Stimulated activated CD4-positive, alpha-beta T cell treated with anti-CD3 and anti-CD28 coated beads, Interleukin-2, amount 100 ng/mL, for 48 hours (primary cell): ENCODE measurements at regions not wholly inside any gene's neighbourhood (a gene's known extent, or its start where the extent isn't known, plus 50 kb on each side); places are given as distances from the start of the nearest gene placed in this dataset.

Source experiments
- DNase-seq, 2 donors: peaks; one replicate each; pipeline ENCODE4 v3.0.0-alpha.2; 2020

GRCh38 chr2:41903474-41904135 is 144.2 kb upstream of the PKDCC start:
- DNase-seq, result no peak

- DNase-seq, result no peak
Observed at GRCh38 chr2:41904459-41904858, 143.4 kb upstream of the PKDCC start.

GRCh38 chr2:41905597-41906337 is 142.1 kb upstream of the PKDCC start:
- no peak for DNase-seq

- DNase-seq, result no peak
Observed at GRCh38 chr2:41906338-41906725, 141.5 kb upstream of the PKDCC start.

GRCh38 chr2:41907141-41907540 is 140.7 kb upstream of the PKDCC start:
- no peak for DNase-seq

- DNase-seq, result no peak
Observed at GRCh38 chr2:41907771-41908207, 140.0 kb upstream of the PKDCC start.

GRCh38 chr2:41908349-41908748 is 139.5 kb upstream of the PKDCC start:
- DNase-seq, result no peak

GRCh38 chr2:41909584-41909983 is 138.2 kb upstream of the PKDCC start:
- no peak for DNase-seq

- DNase-seq, result no peak
Observed at GRCh38 chr2:41910126-41910525, 137.7 kb upstream of the PKDCC start.

GRCh38 chr2:41911033-41911432 is 136.8 kb upstream of the PKDCC start:
- no peak for DNase-seq

GRCh38 chr2:41912337-41912736 is 135.5 kb upstream of the PKDCC start:
- DNase-seq, result no peak

GRCh38 chr2:41912776-41913175 is 135.0 kb upstream of the PKDCC start:
- DNase-seq, result no peak

- no peak for DNase-seq
Observed at GRCh38 chr2:41913311-41913710, 134.5 kb upstream of the PKDCC start.

GRCh38 chr2:41913921-41914609 is 133.8 kb upstream of the PKDCC start:
- DNase-seq, result no peak

- DNase-seq, result no peak
Observed at GRCh38 chr2:41914936-41915335, 132.9 kb upstream of the PKDCC start.

- DNase-seq, result no peak
Observed at GRCh38 chr2:41916177-41916576, 131.6 kb upstream of the PKDCC start.

- DNase-seq, result no peak
Observed at GRCh38 chr2:41917587-41917986, 130.2 kb upstream of the PKDCC start.

- no peak for DNase-seq
Observed at GRCh38 chr2:41919135-41919534, 128.7 kb upstream of the PKDCC start.

- no peak for DNase-seq
Observed at GRCh38 chr2:41920181-41920580, 127.6 kb upstream of the PKDCC start.

- no peak for DNase-seq
Observed at GRCh38 chr2:41920812-41921211, 127.0 kb upstream of the PKDCC start.

GRCh38 chr2:41922177-41922576 is 125.6 kb upstream of the PKDCC start:
- DNase-seq, result no peak

- DNase-seq, result no peak
Observed at GRCh38 chr2:41923156-41923786, 124.5 kb upstream of the PKDCC start.

GRCh38 chr2:41924024-41924423 is 123.8 kb upstream of the PKDCC start:
- no peak for DNase-seq
